ENCODE measurements at regions not wholly inside any gene's neighbourhood (a gene's known extent, or its start where the extent isn't known, plus 50 kb on each side); places are given as distances from the start of the nearest gene placed in this dataset.

- Histone ChIP-seq H3K4me3 (no peak overlapping the region), H3K27me3 (no peaks in the 10 kb centered on the region), H3K36me3 (no peaks in the 10 kb centered on the region), H3K9me3 (no peaks in the 10 kb centered on the region), H3K4me1 (no peaks in the 10 kb centered on the region), H3K27ac (no peak overlapping the region)
- ATAC-seq (no peak), DNase-seq (no peak)
- intact Hi-C loops (cut with DNase I): no loop called here
- TF ChIP-seq POLR2A (IDR thresholded peaks at IDR 0.05) (no peak), CTCF (IDR thresholded peaks at IDR 0.05) (no peak)
- WGBS (ENCODE audit: insufficient coverage, low coverage, low lambda C conversion rate, missing lambda C conversion rate): 44% methylated on average over 7 of the region's 7 CpGs
These were observed 134.8 kb upstream of the ANKRD28 start for GRCh38 chr3:15932348-15933300.

DNA sequence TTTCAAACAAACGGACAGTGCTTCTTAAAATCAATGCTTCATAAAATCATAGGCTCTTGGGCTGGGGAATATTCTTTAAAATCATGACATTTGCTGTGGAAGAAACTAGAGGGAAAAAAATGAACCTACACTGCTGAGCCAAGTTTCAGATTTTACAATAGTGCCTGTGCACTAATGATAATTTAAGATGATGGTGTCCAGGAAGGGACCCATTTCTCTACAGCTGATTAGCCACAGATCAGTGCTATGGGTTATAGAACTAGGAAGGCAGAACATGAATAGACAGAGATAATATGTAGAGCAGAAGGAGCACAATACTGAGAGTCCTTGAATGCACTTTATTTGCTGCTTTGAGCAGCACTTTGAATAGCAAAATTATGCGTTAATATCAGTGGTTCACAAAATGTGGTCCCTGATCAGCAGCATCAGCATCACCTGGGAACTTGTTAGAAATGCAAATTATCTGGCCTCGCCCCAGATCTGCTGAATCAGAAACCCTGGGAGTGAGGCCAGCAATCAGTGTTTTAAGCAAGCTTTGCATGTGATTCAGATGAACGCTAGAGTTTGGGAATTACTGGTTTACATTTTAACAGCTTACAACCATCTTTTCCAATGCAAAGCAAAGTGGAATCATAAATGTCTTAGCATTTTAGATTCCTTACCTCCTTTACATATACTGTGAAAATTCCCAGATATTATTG is 135.8 kb upstream of the ANKRD28 start:
- Histone ChIP-seq H3K4me3 (no peak overlapping the region), H3K36me3 (no peaks in the 10 kb centered on the region), H3K9me3 (no peaks in the 10 kb centered on the region), H3K4me1 (no peaks in the 10 kb centered on the region), H3K27ac (no peak overlapping the region), H3K27me3 (no peaks in the 10 kb centered on the region)
- ATAC-seq (peak in 1 of 4 donors; percentile 55), DNase-seq (no peak)
- WGBS (ENCODE audit: insufficient coverage, low coverage, low lambda C conversion rate, missing lambda C conversion rate): 41% methylated on average over 3 of the region's 4 CpGs
- TF ChIP-seq POLR2A (IDR thresholded peaks at IDR 0.05) (no peak), CTCF (IDR thresholded peaks at IDR 0.05) (no peak)
- intact Hi-C loops (cut with DNase I): no loop called here

GRCh38 chr3:15934389-15935195 is 136.8 kb upstream of the ANKRD28 start:
- no peak overlapping the region for H3K27ac ChIP-seq
- no peak for ATAC-seq
- intact Hi-C loops (cut with DNase I): no loop called here
- no peak for DNase-seq
- no peaks in the 10 kb centered on the region for H3K36me3 ChIP-seq
- H3K9me3 ChIP-seq: no peaks in the 10 kb centered on the region
- H3K4me1 ChIP-seq: no peaks in the 10 kb centered on the region
- 69% methylated on average over 6 of the region's 6 CpGs for WGBS (ENCODE audit: insufficient coverage, low coverage, low lambda C conversion rate, missing lambda C conversion rate)
- TF ChIP-seq POLR2A (IDR thresholded peaks at IDR 0.05): no peak
- no peak for TF ChIP-seq CTCF (IDR thresholded peaks at IDR 0.05)
- H3K4me3 ChIP-seq: no peak overlapping the region
- H3K27me3 ChIP-seq: no peaks in the 10 kb centered on the region

DNA sequence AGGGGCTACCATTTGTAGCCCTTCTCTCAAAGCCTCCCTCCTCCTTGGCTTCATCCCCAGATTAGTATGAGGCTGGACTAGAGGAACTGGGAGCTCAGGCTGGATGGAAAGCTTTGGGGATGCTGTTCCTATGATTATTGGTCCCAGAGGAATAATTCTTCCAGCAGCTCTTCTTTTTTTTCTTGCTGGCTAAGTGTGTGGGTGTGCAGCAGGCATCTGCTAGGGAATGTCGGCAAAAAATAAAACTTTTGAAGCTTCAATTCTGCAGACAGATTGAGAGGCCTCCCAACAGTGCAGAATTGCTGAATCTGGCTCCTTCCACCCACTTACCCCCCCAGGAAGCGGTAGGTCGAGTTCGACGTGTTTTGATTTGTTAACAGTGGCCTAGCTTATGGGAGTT is 138.5 kb upstream of the ANKRD28 start:
- H3K9me3 ChIP-seq: no peaks in the 10 kb centered on the region
- no peaks in the 10 kb centered on the region for H3K27me3 ChIP-seq
- ATAC-seq: no peak
- intact Hi-C loops (cut with DNase I): no loop called here
- no peaks in the 10 kb centered on the region for H3K36me3 ChIP-seq
- TF ChIP-seq CTCF (IDR thresholded peaks at IDR 0.05) (no peak), POLR2A (IDR thresholded peaks at IDR 0.05) (no peak)
- no peak for DNase-seq
- no peak overlapping the region for H3K27ac ChIP-seq
- no peak overlapping the region for H3K4me3 ChIP-seq
- WGBS (ENCODE audit: insufficient coverage, low coverage, low lambda C conversion rate, missing lambda C conversion rate): 74% methylated on average over 5 of the region's 5 CpGs
- no peaks in the 10 kb centered on the region for H3K4me1 ChIP-seq
